A673 (cell line): ENCODE measurements at regions not wholly inside any gene's neighbourhood (a gene's known extent, or its start where the extent isn't known, plus 50 kb on each side); places are given as distances from the start of the nearest gene placed in this dataset.

Experiments
- BruUV-seq: library from RNA; stranded (reverse); fragments of 400-500 nt; replicated peaks from 2 replicates; lab custom pipeline; 2021; lab: Mats Ljungman, UMichigan
- CTCF ChIA-PET: fragments of 300-600 bp; sonication (Branson Sonifier 250); formaldehyde crosslinking; loops from one replicate; lab custom pipeline; 2022; ENCODE audit warnings: antibody characterized with exemption; lab: Charles Lee
- POLR2A ChIA-PET: fragments of 300-600 bp; sonication (Branson Sonifier 250); formaldehyde crosslinking; loops from one replicate; lab custom pipeline; 2022; ENCODE audit warnings: antibody characterized with exemption; ENCODE audit not compliant: low non-redundant PET; lab: Charles Lee
- DNase-seq: peaks from one replicate; pipeline ENCODE4 v3.0.0-alpha.2; 2015; ENCODE audit warnings: low spot score
- H3K27ac ChIP-seq: fragments of 200-600 bp; sonication (generic); 2 replicates; pipeline ENCODE4 v1.5.1; 2016; ENCODE audit warnings: mixed run types, low read depth, mild to moderate bottlenecking, mixed read lengths, antibody characterized with exemption, low read length; ENCODE audit not compliant: poor library complexity, severe bottlenecking
- H3K27me3 ChIP-seq: fragments of 200-600 bp; sonication (generic); replicated peaks from 2 replicates; pipeline ENCODE4 v1.6.1; 2017; ENCODE audit warnings: mixed run types, low read depth, mild to moderate bottlenecking, mixed read lengths, antibody characterized with exemption, low read length; ENCODE audit not compliant: insufficient read depth, poor library complexity
- H3K36me3 ChIP-seq: fragments of 200-600 bp; sonication (generic); 2 replicates; pipeline ENCODE4 v1.6.1; 2016; ENCODE audit warnings: mixed run types, mild to moderate bottlenecking, mixed read lengths, antibody characterized with exemption, low read length; ENCODE audit not compliant: insufficient read depth, poor library complexity, severe bottlenecking
- H3K4me1 ChIP-seq: fragments of 200-600 bp; sonication (generic); 2 replicates; pipeline ENCODE4 v1.6.1; 2017; ENCODE audit warnings: mixed run types, mild to moderate bottlenecking, mixed read lengths, antibody characterized with exemption, low read length; ENCODE audit not compliant: insufficient read depth, poor library complexity, severe bottlenecking
- H3K4me3 ChIP-seq: fragments of 200-600 bp; sonication (generic); 2 replicates; pipeline ENCODE4 v1.5.1; 2016; ENCODE audit warnings: low read depth, mixed run types, mild to moderate bottlenecking, mixed read lengths, low read length; ENCODE audit not compliant: poor library complexity, severe bottlenecking
- H3K9me3 ChIP-seq: fragments of 200-600 bp; sonication (generic); 2 replicates; pipeline ENCODE4 v1.6.1; 2016; ENCODE audit warnings: mixed run types, low read depth, mild to moderate bottlenecking, mixed read lengths, antibody characterized with exemption, low read length; ENCODE audit not compliant: poor library complexity, severe bottlenecking
- CTCF ChIP-seq: fragments of 300-800, 200-600 bp; sonication (generic); conservative IDR thresholded peaks from 2 replicates; pipeline ENCODE4 v1.5.1; 2017; ENCODE audit warnings: low read depth, mild to moderate bottlenecking, antibody characterized with exemption, low read length, moderate library complexity, mixed read lengths
- EZH2 ChIP-seq: fragments of 200-600 bp; sonication (generic); IDR thresholded peaks from 2 replicates; pipeline ENCODE4 v1.6.1; 2017; ENCODE audit warnings: borderline replicate concordance, low read depth, mild to moderate bottlenecking, mixed read lengths, antibody characterized with exemption, low read length; ENCODE audit not compliant: poor library complexity, severe bottlenecking
- intact Hi-C: fragments of 100-400 bp; cut with micrococcal nuclease; formaldehyde crosslinking; loops from one replicate; pipeline ENCODE4 v1.10.0; 2022; ENCODE audit not compliant: unreplicated experiment

DNA sequence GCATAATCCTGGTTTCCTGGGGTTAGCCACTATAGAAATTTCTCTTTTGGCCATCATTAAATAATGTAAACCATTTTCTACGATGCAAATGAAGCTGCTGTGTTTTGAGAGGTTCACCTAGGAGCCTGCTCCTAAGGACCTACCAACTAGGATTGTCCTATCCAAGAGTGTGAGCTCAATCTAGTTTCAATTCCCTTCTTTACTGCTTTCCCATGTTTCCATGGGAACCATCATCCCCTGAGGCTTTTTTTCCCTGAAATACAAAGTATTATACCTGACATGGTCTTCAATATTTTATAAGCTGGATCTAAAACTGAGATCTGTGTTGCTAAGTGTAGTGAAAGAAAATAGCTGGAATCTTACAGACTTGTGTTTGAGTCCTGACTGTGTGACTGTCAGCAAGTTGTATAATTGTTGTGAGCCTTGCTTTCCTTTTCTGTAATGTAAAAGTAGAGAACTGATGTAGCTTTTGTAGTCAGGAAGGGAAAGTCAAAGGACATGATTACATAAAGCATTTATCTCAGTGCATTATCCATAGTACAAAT is 453.2 kb downstream of the PRR16 start:
- no peaks in the 10 kb centered on the region for H3K9me3 ChIP-seq
- DNase-seq = no peak
- intact Hi-C loops = no loop called here
- H3K4me1 ChIP-seq = no peaks in the 10 kb centered on the region
- TF ChIP-seq CTCF (no peak), EZH2 (no peak)
- no peak overlapping the region for H3K27ac ChIP-seq
- CTCF ChIA-PET = no interaction called here
- H3K36me3 ChIP-seq = no peaks in the 10 kb centered on the region
- H3K27me3 ChIP-seq = no peaks in the 10 kb centered on the region
- no peak overlapping the region for H3K4me3 ChIP-seq
- POLR2A ChIA-PET = no interaction called here
- no TSS peak for BruUV-seq

DNA sequence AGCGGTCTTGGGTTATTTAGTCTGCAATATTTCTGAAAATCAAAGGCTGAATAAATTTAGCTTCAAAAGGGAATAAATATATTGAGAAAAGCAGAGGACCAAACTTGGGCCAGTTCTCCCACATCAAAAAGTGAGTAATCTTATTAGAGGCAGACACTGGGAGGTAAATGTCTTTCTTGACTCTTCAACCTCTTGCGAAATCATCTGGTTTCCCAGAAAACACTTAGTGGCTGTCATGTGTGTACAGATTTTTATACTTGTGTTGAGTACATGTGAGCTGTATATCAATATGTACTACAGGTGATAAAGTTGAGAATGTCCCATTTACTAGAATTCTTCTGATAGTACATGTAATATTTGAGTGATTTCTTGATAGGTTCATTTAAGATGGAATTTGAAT is 454.9 kb downstream of the PRR16 start:
- Histone ChIP-seq H3K27ac (no peak overlapping the region), H3K36me3 (no peaks in the 10 kb centered on the region), H3K4me3 (no peak overlapping the region), H3K4me1 (no peaks in the 10 kb centered on the region), H3K9me3 (no peaks in the 10 kb centered on the region), H3K27me3 (no peaks in the 10 kb centered on the region)
- DNase-seq = no peak
- CTCF ChIA-PET = no interaction called here
- no TSS peak for BruUV-seq
- TF ChIP-seq CTCF (no peak), EZH2 (no peak)
- POLR2A ChIA-PET = no interaction called here
- intact Hi-C loops = no loop called here

- intact Hi-C loops = no loop called here
- TF ChIP-seq EZH2 (no peak), CTCF (no peak)
Observed at GRCh38 chr5:120923026-120923425, 458.9 kb downstream of the PRR16 start.

More at GRCh38 chr5:120923026-120923425, 458.9 kb downstream of the PRR16 start:
- H3K36me3 ChIP-seq = no peaks in the 10 kb centered on the region
- BruUV-seq = no TSS peak
- ChIA-PET CTCF (no interaction called here), POLR2A (no interaction called here)
- no peak overlapping the region for H3K4me3 ChIP-seq
- H3K4me1 ChIP-seq = peaks cover 7% of the 10 kb centered on the region
- no peak overlapping the region for H3K27ac ChIP-seq
- no peak for DNase-seq
- H3K27me3 ChIP-seq = no peaks in the 10 kb centered on the region
- no peaks in the 10 kb centered on the region for H3K9me3 ChIP-seq
